ENCODE measurements at regions not wholly inside any gene's neighbourhood (a gene's known extent, or its start where the extent isn't known, plus 50 kb on each side); places are given as distances from the start of the nearest gene placed in this dataset.
"Not testable (repeated sequence)": the region's sequence is repeated elsewhere in the genome, so short reads cannot be mapped to it uniquely, and the experiment has no call there.

DNA sequence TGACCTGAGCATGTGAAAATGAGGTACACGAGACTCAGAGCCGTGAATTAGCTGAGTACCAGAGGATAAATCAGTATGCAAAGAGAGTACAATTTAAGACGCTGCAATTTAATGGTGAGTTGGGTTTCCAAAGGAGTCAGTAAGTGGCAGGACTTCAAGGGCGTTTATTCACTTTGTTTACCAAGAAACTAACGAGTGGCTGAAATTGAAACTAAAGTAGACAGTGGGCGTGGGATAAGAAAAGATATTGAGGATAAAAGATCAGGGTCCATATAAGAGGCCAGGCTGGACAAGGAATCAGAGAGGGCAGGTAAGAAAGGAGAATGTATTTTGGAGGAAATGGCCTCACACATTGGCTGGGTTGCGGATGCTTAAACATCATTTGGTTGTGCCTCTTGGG is 346.9 kb upstream of the SPATA31A3 start:
- TF ChIP-seq POLR2A, EP300 (IDR thresholded peaks at IDR 0.05): not testable (repeated sequence)
- TF ChIP-seq, protein P1, sequence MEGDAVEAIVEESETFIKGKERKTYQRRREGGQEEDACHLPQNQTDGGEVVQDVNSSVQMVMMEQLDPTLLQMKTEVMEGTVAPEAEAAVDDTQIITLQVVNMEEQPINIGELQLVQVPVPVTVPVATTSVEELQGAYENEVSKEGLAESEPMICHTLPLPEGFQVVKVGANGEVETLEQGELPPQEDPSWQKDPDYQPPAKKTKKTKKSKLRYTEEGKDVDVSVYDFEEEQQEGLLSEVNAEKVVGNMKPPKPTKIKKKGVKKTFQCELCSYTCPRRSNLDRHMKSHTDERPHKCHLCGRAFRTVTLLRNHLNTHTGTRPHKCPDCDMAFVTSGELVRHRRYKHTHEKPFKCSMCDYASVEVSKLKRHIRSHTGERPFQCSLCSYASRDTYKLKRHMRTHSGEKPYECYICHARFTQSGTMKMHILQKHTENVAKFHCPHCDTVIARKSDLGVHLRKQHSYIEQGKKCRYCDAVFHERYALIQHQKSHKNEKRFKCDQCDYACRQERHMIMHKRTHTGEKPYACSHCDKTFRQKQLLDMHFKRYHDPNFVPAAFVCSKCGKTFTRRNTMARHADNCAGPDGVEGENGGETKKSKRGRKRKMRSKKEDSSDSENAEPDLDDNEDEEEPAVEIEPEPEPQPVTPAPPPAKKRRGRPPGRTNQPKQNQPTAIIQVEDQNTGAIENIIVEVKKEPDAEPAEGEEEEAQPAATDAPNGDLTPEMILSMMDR (IDR thresholded peaks at IDR 0.05) = not testable (repeated sequence)

Measured in upper lobe of left lung (tissue), 4 donors.